A549 (cell line): ENCODE measurements at regions not wholly inside any gene's neighbourhood (a gene's known extent, or its start where the extent isn't known, plus 50 kb on each side); places are given as distances from the start of the nearest gene placed in this dataset.
"Not testable (repeated sequence)": the region's sequence is repeated elsewhere in the genome, so short reads cannot be mapped to it uniquely, and the experiment has no call there.

Experiments used
- ATAC-seq, 2 experiments: fragments of 200-7000 bp in 1 of 2; fragments of >200 bp in 1 of 2; cut with Nextera tagmentation in 1 of 2; cut with Tn5 transposase in 1 of 2; 3 replicates each; pipeline versions ENCODE4 v1.8.0 to v1.9.1; 2018 to 2020; ENCODE audit warnings: mild to moderate bottlenecking in 1 of 2, moderate library complexity in 1 of 2
- CTCF ChIA-PET: fragments of 300-600 bp; sonication (Branson Sonifier 250); formaldehyde crosslinking; extraction: SDS; loops from one replicate; lab custom pipeline; 2021; ENCODE audit warnings: antibody characterized with exemption, inconsistent platforms; lab: Yijun Ruan, JAX
- POLR2A ChIA-PET: fragments of 350-600 bp; formaldehyde crosslinking; extraction: SDS; loops from one replicate; lab custom pipeline; 2021; ENCODE audit warnings: antibody characterized with exemption, inconsistent platforms; lab: Yijun Ruan, JAX
- DNase-seq, 2 experiments: peaks; one replicate each; pipeline versions ENCODE4 v3.0.0 to v3.0.0-alpha.2; 2011 to 2016; ENCODE audit warnings: low read depth in 1 of 2, low spot score in 1 of 2
- FAIRE-seq: peaks from 2 replicates; lab custom pipeline; 2011; peaks lifted over from hg19 to GRCh38; lab: Jason Lieb, UNC
- H3K27ac ChIP-seq, 2 experiments: fragments of >200 bp; sonication (Bioruptor Twin); formaldehyde crosslinking; 3 replicates each; pipeline ENCODE4 v1.5.1; 2016 to 2017
- H3K4me1 ChIP-seq: fragments of >200 bp; sonication (Bioruptor Twin); formaldehyde crosslinking; 3 replicates; pipeline ENCODE4 v1.6.1; 2016
- H3K4me2 ChIP-seq: fragments of >200 bp; sonication (Bioruptor Twin); formaldehyde crosslinking; 3 replicates; pipeline ENCODE4 v1.6.1; 2016
- H3K4me3 ChIP-seq: fragments of >200 bp; sonication (Bioruptor Twin); formaldehyde crosslinking; 3 replicates; pipeline ENCODE4 v1.5.1; 2016
- H3K9me3 ChIP-seq: fragments of >200 bp; sonication (Bioruptor Twin); formaldehyde crosslinking; 3 replicates; pipeline ENCODE4 v1.6.1; 2016
- E2F6 ChIP-seq: IDR thresholded peaks from 2 replicates; pipeline ENCODE4 v1.6.1; 2012; ENCODE audit warnings: low read depth, borderline replicate concordance
- EHF ChIP-seq: fragments of 250-450 bp; sonication (Bioruptor Pico); IDR thresholded peaks from 2 replicates; pipeline ENCODE4 v1.5.0; 2020; ENCODE audit warnings: mild to moderate bottlenecking
- ELK1 ChIP-seq: fragments of 150-350 bp; IDR thresholded peaks from 2 replicates; pipeline ENCODE4 v1.6.1; 2014; ENCODE audit warnings: low read depth, mild to moderate bottlenecking, low read length
- EP300 ChIP-seq, 2 experiments: fragments of >200 bp; sonication (Bioruptor Twin); formaldehyde crosslinking; IDR thresholded peaks; 2 replicates in 1 of 2; 3 replicates in 1 of 2; pipeline ENCODE4 v1.6.1; 2016 to 2017
- ESRRA ChIP-seq: fragments of 150-350 bp; IDR thresholded peaks from 2 replicates; pipeline ENCODE4 v1.6.1; 2014; ENCODE audit warnings: mild to moderate bottlenecking, low read length, borderline replicate concordance
- FOXS1 ChIP-seq: fragments of 250-450 bp; sonication (Bioruptor Pico); IDR thresholded peaks from 2 replicates; pipeline ENCODE4 v1.5.0; 2020; ENCODE audit warnings: mild to moderate bottlenecking, moderate library complexity
- HES2 ChIP-seq: fragments of >200 bp; sonication (Bioruptor Twin); formaldehyde crosslinking; IDR thresholded peaks from 2 replicates; pipeline ENCODE4 v1.6.1; 2016
- HMGXB4 ChIP-seq: fragments of 250-450 bp; sonication (Bioruptor Pico); IDR thresholded peaks from 2 replicates; pipeline ENCODE4 v1.5.0; 2021; ENCODE audit warnings: mild to moderate bottlenecking, moderate library complexity, borderline replicate concordance
- MAFK ChIP-seq: fragments of 450-650 bp; IDR thresholded peaks from 2 replicates; pipeline ENCODE4 v1.6.1; 2014; ENCODE audit not compliant: partially characterized antibody
- MAZ ChIP-seq: fragments of 150-350 bp; IDR thresholded peaks from 2 replicates; pipeline ENCODE4 v1.6.1; 2014; ENCODE audit warnings: antibody characterized with exemption, low read depth, low read length, borderline replicate concordance
- NPAS2 ChIP-seq: fragments of 250-450 bp; sonication (Bioruptor Pico); IDR thresholded peaks from 2 replicates; pipeline ENCODE4 v1.8.0; 2022; ENCODE audit warnings: mild to moderate bottlenecking, moderate library complexity, borderline replicate concordance
- PBX3 ChIP-seq: IDR thresholded peaks from 2 replicates; pipeline ENCODE4 v1.6.1; 2012
- PHF8 ChIP-seq: fragments of 200-600 bp; sonication (generic); IDR thresholded peaks from 2 replicates; pipeline ENCODE4 v1.6.1; 2016; ENCODE audit warnings: low read depth, mild to moderate bottlenecking, antibody characterized with exemption, moderate library complexity, borderline replicate concordance
- RAD21 ChIP-seq, 2 experiments: fragments of >200 bp in 1 of 2; sonication (Bioruptor Twin) in 1 of 2; formaldehyde crosslinking in 1 of 2; IDR thresholded peaks in 1 of 2; conservative IDR thresholded peaks in 1 of 2; 2 replicates in 1 of 2; 3 replicates in 1 of 2; pipeline ENCODE4 v1.6.1; 2012 to 2018; ENCODE audit warnings: inconsistent platforms in 1 of 2
- RCOR1 ChIP-seq: fragments of 150-350 bp; IDR thresholded peaks from 2 replicates; pipeline ENCODE4 v1.6.1; 2014; ENCODE audit warnings: antibody characterized with exemption, low read length, low read depth
- RFX5 ChIP-seq: fragments of 450-650 bp; IDR thresholded peaks from 2 replicates; pipeline ENCODE4 v1.7.1; 2014; ENCODE audit warnings: antibody characterized with exemption, mild to moderate bottlenecking, moderate library complexity
- SREBF2 ChIP-seq: fragments of 450-650 bp; IDR thresholded peaks from 2 replicates; pipeline ENCODE4 v1.6.1; 2014; ENCODE audit warnings: mild to moderate bottlenecking, moderate library complexity
- WGBS: methylation state at CpG from one replicate; pipeline ENCODE4 v1.1.6; 2017; ENCODE audit errors: missing lambda C conversion rate; 5-methylcytosine and 5-hydroxymethylcytosine counted together

GRCh38 chr1:234825498-234826165 lies 215.7 kb upstream of the IRF2BP2 start:
- no peak for DNase-seq
- FAIRE-seq, result no peak
- TF ChIP-seq RAD21 (conservative IDR thresholded peaks at IDR 0.05 in 1 of 2, IDR thresholded peaks at IDR 0.05 in 1 of 2) (no peak), ELK1 (no peak), EHF (CRISPR knock-in tag) (no peak), MAFK (no peak), RFX5 (no peak), HES2 (no peak), PBX3 (no peak), RCOR1 (no peak), MAZ (no peak), ESRRA (no peak), E2F6 (no peak), NPAS2 (CRISPR knock-in tag) (no peak), SREBF2 (no peak), FOXS1 (CRISPR knock-in tag) (no peak), PHF8 (no peak), HMGXB4 (CRISPR knock-in tag) (no peak), EP300 (IDR thresholded peaks at IDR 0.05) (no peak)
- ChIA-PET CTCF (interaction anchor here (0.6 to 1.4 kb wide), 3 partner anchors 14 to 204 kb away, joined by 3 to 5 read pairs (median 3); no protein-coding TSS in a partner anchor), POLR2A (interaction anchor here (0.6 kb wide), 1 partner anchor 54 kb away, joined by 3 read pairs; no protein-coding TSS in a partner anchor)
- Histone ChIP-seq H3K4me3 (no peak overlapping the region), H3K4me2 (no peak overlapping the region), H3K27ac (peak overlapping the region in 1 of 2 experiments; percentile 35; a peak in 2 of 6 replicates), H3K9me3 (no peaks in the 10 kb centered on the region), H3K4me1 (no peaks in the 10 kb centered on the region)
- 87% methylated on average over 7 of the region's 7 CpGs for WGBS
- no peak for ATAC-seq

- DNase-seq, H3K9me3 ChIP-seq, H3K4me1 ChIP-seq, POLR2A ChIA-PET, H3K4me2 ChIP-seq, ATAC-seq, FAIRE-seq, H3K4me3 ChIP-seq: not testable (repeated sequence)
- 94% methylated on average over 7 of the region's 7 CpGs for WGBS
- H3K27ac ChIP-seq, result peak overlapping the region in 1 of 2 experiments; percentile 39; a peak in 1 of 6 replicates
- CTCF ChIA-PET, result interaction anchor here (1.0 to 1.4 kb wide), 2 partner anchors 9 to 15 kb away, joined by 3 read pairs; no protein-coding TSS in a partner anchor
Observed at GRCh38 chr1:234824836-234825235, 214.9 kb upstream of the IRF2BP2 start.
